B cell (primary cell): ENCODE measurements at regions not wholly inside any gene's neighbourhood (a gene's known extent, or its start where the extent isn't known, plus 50 kb on each side); places are given as distances from the start of the nearest gene placed in this dataset.

ENCODE experiments used
- ATAC-seq: fragments of 200-7000 bp; cut with Tn5 transposase; one replicate; pipeline ENCODE4 v1.10.0; 2021; ENCODE audit warnings: low read depth, mild to moderate bottlenecking, moderate number of reproducible peaks, moderate library complexity
- CTCF ChIA-PET: fragments of 350-600 bp; sonication (Branson Sonifier 250); formaldehyde crosslinking; loops from one replicate; lab custom pipeline; 2021; ENCODE audit warnings: antibody characterized with exemption, inconsistent platforms; lab: Charles Lee
- POLR2A ChIA-PET: fragments of 350-600 bp; sonication (Branson Sonifier 250); formaldehyde crosslinking; loops from one replicate; lab custom pipeline; 2021; ENCODE audit warnings: antibody characterized with exemption; lab: Charles Lee
- DNase-seq: peaks from one replicate; pipeline ENCODE4 v3.0.0; 2013
- H2AFZ ChIP-seq: 2 replicates; pipeline ENCODE4 v1.6.1; 2012; ENCODE audit warnings: mild to moderate bottlenecking, low read depth, low read length; ENCODE audit not compliant: insufficient read depth, poor library complexity, severe bottlenecking
- H3K27ac ChIP-seq, 2 donors: 1 replicate in 1 of 2; 2 replicates in 1 of 2; pipeline ENCODE4 v1.5.1; 2012 to 2013; ENCODE audit warnings: low read length in 2 of 2, mild to moderate bottlenecking in 2 of 2, moderate library complexity in 1 of 2
- H3K27me3 ChIP-seq, 4 experiments: fragments of 200-600 bp in 1 of 4; sonication (generic) in 1 of 4; replicated peaks in 1 of 4; 1 replicate in 2 of 4; 2 replicates in 2 of 4; pipeline versions ENCODE4 v1.6.1 to v1.7.0; 2013 to 2016; ENCODE audit warnings: low read length in 3 of 4, mild to moderate bottlenecking in 2 of 4, mixed read lengths in 1 of 4, moderate library complexity in 1 of 4; ENCODE audit not compliant: insufficient read depth in 4 of 4, control insufficient read depth in 3 of 4; ENCODE audit errors: control extremely low read depth in 1 of 4
- H3K36me3 ChIP-seq, 2 experiments: replicated peaks in 1 of 2; 1 replicate in 1 of 2; 2 replicates in 1 of 2; pipeline versions ENCODE4 v1.6.1 to v1.7.1; 2013; ENCODE audit warnings: low read length in 1 of 2; ENCODE audit not compliant: insufficient read depth in 2 of 2, control insufficient read depth in 1 of 2; ENCODE audit errors: control extremely low read depth in 1 of 2, extremely low read depth in 1 of 2
- H3K4me1 ChIP-seq, 2 donors: fragments of 200-600 bp in 1 of 2; sonication (generic) in 1 of 2; 1 replicate in 1 of 2; 2 replicates in 1 of 2; pipeline versions ENCODE4 v1.5.1 to v1.6.1; 2013 to 2017; ENCODE audit warnings: low read length in 2 of 2; ENCODE audit not compliant: control insufficient read depth in 2 of 2, insufficient read depth in 2 of 2
- H3K4me2 ChIP-seq: replicated peaks from 2 replicates; pipeline ENCODE3; 2012; ENCODE audit warnings: mild to moderate bottlenecking, low read depth, low read length; ENCODE audit not compliant: poor library complexity, severe bottlenecking
- H3K4me3 ChIP-seq, 5 experiments: fragments of 200-600 bp in 1 of 5; sonication (generic) in 1 of 5; 1 replicate in 3 of 5; 2 replicates in 2 of 5; pipeline versions ENCODE4 v1.5.1 to v1.7.0; 2011 to 2016; ENCODE audit warnings: low read length in 4 of 5, mild to moderate bottlenecking in 4 of 5, low read depth in 2 of 5, control low read depth in 1 of 5, moderate library complexity in 1 of 5; ENCODE audit not compliant: insufficient read depth in 1 of 5; ENCODE audit errors: control extremely low read depth in 1 of 5, extremely low read depth in 1 of 5
- H3K79me2 ChIP-seq: fragments of 200-600 bp; sonication (generic); one replicate; pipeline ENCODE4 v1.6.0; 2016; ENCODE audit warnings: low read length; ENCODE audit not compliant: control insufficient read depth, insufficient read depth
- H3K9ac ChIP-seq: fragments of 200-600 bp; sonication (generic); 2 replicates; pipeline ENCODE4 v1.6.1; 2017; ENCODE audit warnings: mild to moderate bottlenecking, low read length, moderate library complexity
- H3K9me3 ChIP-seq, 3 donors: one replicate each; pipeline versions ENCODE4 v1.6.1 to v1.7.1; 2013; ENCODE audit warnings: low read length in 2 of 3; ENCODE audit not compliant: control insufficient read depth in 2 of 3, insufficient read depth in 1 of 3; ENCODE audit errors: control extremely low read depth in 1 of 3
- H4K20me1 ChIP-seq: 2 replicates; pipeline ENCODE4 v1.6.0; 2012; ENCODE audit warnings: mild to moderate bottlenecking, low read length; ENCODE audit not compliant: insufficient read depth, control insufficient read depth, poor library complexity, severe bottlenecking
- H3K27ac Mint-ChIP-seq: one replicate; pipeline ENCODE4 v1.8.0; 2021; ENCODE audit warnings: mixed read lengths
- H3K27me3 Mint-ChIP-seq: one replicate; pipeline ENCODE4 v1.8.0; 2021; ENCODE audit warnings: mixed read lengths
- H3K4me1 Mint-ChIP-seq: one replicate; pipeline ENCODE4 v1.8.0; 2021; ENCODE audit warnings: mixed read lengths
- H3K4me3 Mint-ChIP-seq: one replicate; pipeline ENCODE4 v1.8.0; 2021; ENCODE audit warnings: mixed read lengths
- H3K9me3 Mint-ChIP-seq: one replicate; pipeline ENCODE4 v1.8.0; 2022; ENCODE audit warnings: mixed read lengths; ENCODE audit not compliant: insufficient read depth
- CTCF ChIP-seq: fragments of 200-600 bp; IDR thresholded peaks from one replicate; pipeline ENCODE4 v1.8.0; 2022; ENCODE audit warnings: antibody characterized with exemption, mild to moderate bottlenecking
- EZH2 ChIP-seq: IDR thresholded peaks from 2 replicates; pipeline ENCODE4 v1.6.1; 2012; ENCODE audit warnings: borderline replicate concordance, low read depth, mild to moderate bottlenecking, moderate library complexity, low read length; ENCODE audit not compliant: insufficient read depth, poor library complexity, severe bottlenecking
- WGBS: methylation state at CpG from one replicate; pipeline ENCODE4 v1.1.5; 2013; ENCODE audit warnings: missing lambda C conversion rate; ENCODE audit not compliant: insufficient coverage; 5-methylcytosine and 5-hydroxymethylcytosine counted together
- intact Hi-C: fragments of 100-400 bp; cut with micrococcal nuclease; formaldehyde crosslinking; loops from one replicate; pipeline ENCODE4 v1.10.0; 2022

GRCh38 chr6:54695815-54696214 lies 150.8 kb upstream of the FAM83B start:
- Histone ChIP-seq H3K27ac (no peak overlapping the region), H3K4me1 (no peaks in the 10 kb centered on the region), H3K36me3 (no peaks in the 10 kb centered on the region), H3K4me3 (no peak overlapping the region), H3K79me2 (no peaks in the 10 kb centered on the region), H3K27me3 (no peaks in the 10 kb centered on the region), H3K4me2 (no peak overlapping the region), H3K9ac (no peak overlapping the region), H3K9me3 (no peaks in the 10 kb centered on the region), H4K20me1 (no peaks in the 10 kb centered on the region), H2AFZ (no peak overlapping the region)
- TF ChIP-seq EZH2, result no peak
- TF ChIP-seq CTCF, result no peak
- Mint-ChIP-seq H3K27ac (no peak overlapping the region), H3K4me3 (no peak overlapping the region), H3K27me3 (no peaks in the 10 kb centered on the region), H3K4me1 (no peaks in the 10 kb centered on the region), H3K9me3 (no peaks in the 10 kb centered on the region)
- POLR2A ChIA-PET, result no interaction called here
- DNase-seq (no peak), ATAC-seq (no peak)
- WGBS, result no CpG with 5 or more reads among the region's 3 CpGs
- intact Hi-C loops, result no loop called here
- CTCF ChIA-PET, result interaction anchor here (0.8 kb wide), 1 partner anchor 23 kb away, joined by 3 read pairs; no protein-coding TSS in a partner anchor

- H3K4me3 ChIP-seq, result no peak overlapping the region
- 78% methylated on average over 3 of the region's 3 CpGs for WGBS
- Mint-ChIP-seq H3K9me3 (no peaks in the 10 kb centered on the region), H3K4me3 (no peak overlapping the region), H3K27ac (no peak overlapping the region), H3K27me3 (no peaks in the 10 kb centered on the region), H3K4me1 (no peaks in the 10 kb centered on the region)
- no peaks in the 10 kb centered on the region for H3K9me3 ChIP-seq
- H4K20me1 ChIP-seq, result no peaks in the 10 kb centered on the region
- TF ChIP-seq EZH2, result no peak
- TF ChIP-seq CTCF, result no peak
- ChIA-PET CTCF (no interaction called here), POLR2A (no interaction called here)
- H3K27ac ChIP-seq, result no peak overlapping the region
- no peak for ATAC-seq
- no peak overlapping the region for H3K4me2 ChIP-seq
- no peaks in the 10 kb centered on the region for H3K4me1 ChIP-seq
- H2AFZ ChIP-seq, result no peak overlapping the region
- intact Hi-C loops, result no loop called here
- no peaks in the 10 kb centered on the region for H3K27me3 ChIP-seq
- no peak for DNase-seq
- no peak overlapping the region for H3K9ac ChIP-seq
- H3K79me2 ChIP-seq, result no peaks in the 10 kb centered on the region
- no peaks in the 10 kb centered on the region for H3K36me3 ChIP-seq
These were observed 149.1 kb upstream of the FAM83B start for GRCh38 chr6:54697424-54697823.
